22Rv1 (cell line): ENCODE measurements at regions not wholly inside any gene's neighbourhood (a gene's known extent, or its start where the extent isn't known, plus 50 kb on each side); places are given as distances from the start of the nearest gene placed in this dataset.

Experiments used
- ZFX ChIP-seq: fragments of 450-650 bp; IDR thresholded peaks from 2 replicates; pipeline ENCODE4 v1.6.1; 2017; ENCODE audit warnings: antibody characterized with exemption, borderline replicate concordance
- TF ChIP-seq, protein P1 (sequence below): fragments of 450-650 bp; IDR thresholded peaks from 2 replicates; pipeline ENCODE4 v1.5.1; 2017; ENCODE audit warnings: mild to moderate bottlenecking

DNA sequence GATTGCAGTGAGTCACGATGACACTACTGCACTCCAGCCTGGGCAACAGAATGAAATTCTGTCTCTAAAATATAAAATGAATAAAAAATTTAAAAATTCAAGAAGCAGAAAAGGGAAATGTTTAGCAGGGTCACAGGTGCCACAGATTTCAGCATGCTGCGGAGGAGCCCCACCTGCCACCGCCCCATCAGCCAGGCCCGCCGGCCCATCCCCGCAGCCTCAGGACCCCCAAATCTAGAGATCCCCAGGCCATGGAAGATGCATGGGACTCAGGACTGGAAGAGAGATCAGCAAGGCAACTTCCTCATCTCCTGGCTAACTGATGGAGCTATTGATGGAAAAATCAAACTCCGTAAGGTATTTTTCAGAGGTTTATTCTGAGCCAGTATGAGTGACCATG is 208.2 kb downstream of the UQCRFS1 start:
- TF ChIP-seq, protein P1, sequence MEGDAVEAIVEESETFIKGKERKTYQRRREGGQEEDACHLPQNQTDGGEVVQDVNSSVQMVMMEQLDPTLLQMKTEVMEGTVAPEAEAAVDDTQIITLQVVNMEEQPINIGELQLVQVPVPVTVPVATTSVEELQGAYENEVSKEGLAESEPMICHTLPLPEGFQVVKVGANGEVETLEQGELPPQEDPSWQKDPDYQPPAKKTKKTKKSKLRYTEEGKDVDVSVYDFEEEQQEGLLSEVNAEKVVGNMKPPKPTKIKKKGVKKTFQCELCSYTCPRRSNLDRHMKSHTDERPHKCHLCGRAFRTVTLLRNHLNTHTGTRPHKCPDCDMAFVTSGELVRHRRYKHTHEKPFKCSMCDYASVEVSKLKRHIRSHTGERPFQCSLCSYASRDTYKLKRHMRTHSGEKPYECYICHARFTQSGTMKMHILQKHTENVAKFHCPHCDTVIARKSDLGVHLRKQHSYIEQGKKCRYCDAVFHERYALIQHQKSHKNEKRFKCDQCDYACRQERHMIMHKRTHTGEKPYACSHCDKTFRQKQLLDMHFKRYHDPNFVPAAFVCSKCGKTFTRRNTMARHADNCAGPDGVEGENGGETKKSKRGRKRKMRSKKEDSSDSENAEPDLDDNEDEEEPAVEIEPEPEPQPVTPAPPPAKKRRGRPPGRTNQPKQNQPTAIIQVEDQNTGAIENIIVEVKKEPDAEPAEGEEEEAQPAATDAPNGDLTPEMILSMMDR: no peak
- no peak for TF ChIP-seq ZFX
